ENCODE measurements at regions not wholly inside any gene's neighbourhood (a gene's known extent, or its start where the extent isn't known, plus 50 kb on each side); places are given as distances from the start of the nearest gene placed in this dataset.

DNA sequence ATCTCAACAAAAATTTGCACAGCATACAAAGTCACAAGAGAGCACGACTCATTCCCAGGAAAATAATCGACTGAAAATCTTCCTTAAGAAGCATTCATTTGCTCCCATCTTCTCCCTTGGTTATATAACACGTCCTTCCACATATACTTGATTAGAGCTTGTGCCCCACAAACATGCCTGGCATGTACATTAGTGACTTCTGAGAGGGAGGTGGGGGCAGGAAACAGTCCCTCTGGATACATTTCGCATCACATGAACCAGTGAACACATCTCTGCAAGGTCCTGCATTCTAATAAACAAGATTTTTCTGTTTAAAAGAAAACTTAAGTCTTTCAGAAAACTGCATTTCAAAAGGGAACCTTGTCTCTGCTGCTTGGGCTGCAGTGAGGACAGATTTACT, 54.1 kb upstream of the IGLL5 start:
- H3K4me1 Mint-ChIP-seq, result no peaks in the 10 kb centered on the region
- Histone ChIP-seq H3K23ac (ENCODE audit: insufficient read length, low read depth, low read length) (no peak overlapping the region), H2BK120ac (ENCODE audit: low read depth, low read length, poor library complexity, severe bottlenecking) (no peak overlapping the region), H3K23me2 (ENCODE audit: insufficient read length, low read depth, low read length, poor library complexity, severe bottlenecking) (no peaks in the 10 kb centered on the region), H3K4me2 (ENCODE audit: insufficient read depth, insufficient read length, low read length) (no peak overlapping the region), H3K79me1 (ENCODE audit: insufficient read depth, low read depth, low read length, poor library complexity, severe bottlenecking) (no peaks in the 10 kb centered on the region), H2AFZ (ENCODE audit: low read length) (no peak overlapping the region), H4K20me1 (ENCODE audit: control insufficient read depth, insufficient read depth, insufficient read length) (no peaks in the 10 kb centered on the region), H2BK5ac (ENCODE audit: insufficient read length, low read length) (no peak overlapping the region), H3K27me3 (ENCODE audit: insufficient read depth, low read length) (peaks cover 14% of the 10 kb centered on the region; the same call in 1 of the 2 replicates), H3K4me1 (ENCODE audit: insufficient read depth, low read length) (no peaks in the 10 kb centered on the region), H3K79me2 (ENCODE audit: insufficient read depth, low read length) (no peaks in the 10 kb centered on the region), H4K5ac (ENCODE audit: insufficient read length, low read depth, low read length) (no peak overlapping the region), H4K91ac (ENCODE audit: insufficient read length, low read depth, low read length) (no peak overlapping the region), H2BK12ac (ENCODE audit: insufficient read length, low read depth, low read length) (no peak overlapping the region), H3K9ac (ENCODE audit: extremely low read depth, insufficient read length, low read length) (no peak overlapping the region), H4K8ac (replicated peaks; ENCODE audit: insufficient read length, low read depth, low read length) (no peak overlapping the region), H3K18ac (ENCODE audit: insufficient read length, low read depth, low read length) (no peak overlapping the region), H2BK20ac (ENCODE audit: low read depth, low read length, poor library complexity, severe bottlenecking) (no peak overlapping the region), H2AK5ac (ENCODE audit: insufficient read length, low read length) (no peak overlapping the region), H3K14ac (ENCODE audit: insufficient read depth, low read length) (no peak overlapping the region), H3K56ac (ENCODE audit: insufficient read length, low read depth, low read length) (no peak overlapping the region), H3K4ac (ENCODE audit: low read depth, low read length) (no peak overlapping the region), H3T11ph (ENCODE audit: low read length) (no peak overlapping the region), H3K9me3 (ENCODE audit: control insufficient read depth, low read depth, low read length) (no peaks in the 10 kb centered on the region), H3K27ac (ENCODE audit: insufficient read length, low read depth, low read length) (no peak overlapping the region), H2BK15ac (ENCODE audit: low read depth, low read length) (no peak overlapping the region)
- no peak for DNase-seq
- no peak overlapping the region for H3K27ac Mint-ChIP-seq
- H3K9me3 Mint-ChIP-seq, result peaks cover 11 to 16% of the 10 kb centered on the region in 2 experiments; a peak in 4 of 5 replicates
- TF ChIP-seq, protein P1, sequence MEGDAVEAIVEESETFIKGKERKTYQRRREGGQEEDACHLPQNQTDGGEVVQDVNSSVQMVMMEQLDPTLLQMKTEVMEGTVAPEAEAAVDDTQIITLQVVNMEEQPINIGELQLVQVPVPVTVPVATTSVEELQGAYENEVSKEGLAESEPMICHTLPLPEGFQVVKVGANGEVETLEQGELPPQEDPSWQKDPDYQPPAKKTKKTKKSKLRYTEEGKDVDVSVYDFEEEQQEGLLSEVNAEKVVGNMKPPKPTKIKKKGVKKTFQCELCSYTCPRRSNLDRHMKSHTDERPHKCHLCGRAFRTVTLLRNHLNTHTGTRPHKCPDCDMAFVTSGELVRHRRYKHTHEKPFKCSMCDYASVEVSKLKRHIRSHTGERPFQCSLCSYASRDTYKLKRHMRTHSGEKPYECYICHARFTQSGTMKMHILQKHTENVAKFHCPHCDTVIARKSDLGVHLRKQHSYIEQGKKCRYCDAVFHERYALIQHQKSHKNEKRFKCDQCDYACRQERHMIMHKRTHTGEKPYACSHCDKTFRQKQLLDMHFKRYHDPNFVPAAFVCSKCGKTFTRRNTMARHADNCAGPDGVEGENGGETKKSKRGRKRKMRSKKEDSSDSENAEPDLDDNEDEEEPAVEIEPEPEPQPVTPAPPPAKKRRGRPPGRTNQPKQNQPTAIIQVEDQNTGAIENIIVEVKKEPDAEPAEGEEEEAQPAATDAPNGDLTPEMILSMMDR (conservative IDR thresholded peaks at IDR 0.05), result no peak
- no CpG with 5 or more reads among the region's 4 CpGs for WGBS (ENCODE audit: extremely low coverage, insufficient read length, low lambda C conversion rate)
- no peak overlapping the region for H3K4me3 Mint-ChIP-seq
- no peaks in the 10 kb centered on the region for H3K36me3 Mint-ChIP-seq (ENCODE audit: insufficient read depth in 1 of 3, low read depth in 3 of 3)
- peaks cover 97% of the 10 kb centered on the region for H3K27me3 Mint-ChIP-seq (ENCODE audit: low read depth)
